K562 (cell line): ENCODE measurements at regions not wholly inside any gene's neighbourhood (a gene's known extent, or its start where the extent isn't known, plus 50 kb on each side); places are given as distances from the start of the nearest gene placed in this dataset.
"Not testable (repeated sequence)": the region's sequence is repeated elsewhere in the genome, so short reads cannot be mapped to it uniquely, and the experiment has no call there.

Experiments
- ATAC-seq: fragments of 200-7000 bp; cut with Tn5 transposase; 3 replicates; pipeline ENCODE4 v1.9.1; 2020; ENCODE audit warnings: moderate library complexity
- BruUV-seq: library from RNA; stranded (reverse); fragments of 400-500 nt; replicated peaks from 2 replicates; lab custom pipeline; 2021; lab: Mats Ljungman, UMichigan
- CTCF ChIA-PET: fragments of 300-600 bp; formaldehyde crosslinking; extraction: SDS; loops from one replicate; lab custom pipeline; 2021; ENCODE audit warnings: low intra/inter-chr PET ratio; lab: Yijun Ruan, JAX
- POLR2A ChIA-PET: fragments of 300-600, 350-650 bp; sonication (Branson Sonifier 250); formaldehyde crosslinking; extraction: SDS; loops from one replicate; lab custom pipeline; 2021; ENCODE audit warnings: antibody characterized with exemption, inconsistent platforms; lab: Yijun Ruan, JAX
- DNase-seq, 4 experiments: peaks; one replicate each; pipeline versions ENCODE4 v3.0.0 to v3.0.0-alpha.2; 2011 to 2018; ENCODE audit warnings: low spot score in 3 of 4, mixed read lengths in 3 of 4; ENCODE audit errors: extremely low read depth in 1 of 4
- FAIRE-seq: peaks from 2 replicates; lab custom pipeline; 2011; peaks lifted over from hg19 to GRCh38; lab: Jason Lieb, UNC
- H2AFZ ChIP-seq: 2 replicates; pipeline ENCODE4 v1.6.0; 2011; ENCODE audit warnings: low read depth, low read length, control low read depth, inconsistent platforms
- H3K27ac ChIP-seq: fragments of 200-600 bp; 3 replicates; pipeline ENCODE4 v1.8.0; 2011; ENCODE audit warnings: low read depth, mild to moderate bottlenecking, control low read depth, inconsistent platforms, low read length, moderate library complexity, mixed read lengths; ENCODE audit errors: extremely low read depth
- H3K27me3 ChIP-seq, 2 experiments: fragments of 300-600 bp in 1 of 2; 2 replicates in 1 of 2; 3 replicates in 1 of 2; pipeline versions ENCODE4 v1.6.0 to v1.8.0; 2011; ENCODE audit warnings: inconsistent platforms in 2 of 2, low read length in 2 of 2, mild to moderate bottlenecking in 1 of 2, mixed read lengths in 1 of 2, moderate library complexity in 1 of 2; ENCODE audit not compliant: control insufficient read depth in 2 of 2, insufficient read depth in 2 of 2
- H3K36me3 ChIP-seq: fragments of 300-600 bp; 3 replicates; pipeline ENCODE4 v1.8.0; 2011; ENCODE audit warnings: mild to moderate bottlenecking, low read length, inconsistent platforms; ENCODE audit not compliant: control insufficient read depth, insufficient read depth
- H3K4me1 ChIP-seq, 2 experiments: fragments of 200-600 bp in 1 of 2; replicated peaks in 1 of 2; 2 replicates in 1 of 2; 3 replicates in 1 of 2; pipeline versions ENCODE4 v1.5.1 to v1.8.0; 2011; ENCODE audit warnings: inconsistent platforms in 2 of 2, low read length in 2 of 2, mild to moderate bottlenecking in 1 of 2, mixed read lengths in 1 of 2, moderate library complexity in 1 of 2; ENCODE audit not compliant: control insufficient read depth in 2 of 2, insufficient read depth in 2 of 2
- H3K4me2 ChIP-seq: 2 replicates; pipeline ENCODE4 v1.6.1; 2011; ENCODE audit warnings: low read length, control low read depth, inconsistent platforms, mixed read lengths; ENCODE audit not compliant: insufficient read depth
- H3K4me3 ChIP-seq: fragments of 200-600 bp; sonication (generic), shearing (Covaris generic); 2 replicates; pipeline ENCODE4 v1.5.1; 2016; ENCODE audit warnings: control low read depth, inconsistent platforms
- H3K79me2 ChIP-seq: fragments of 200-600 bp; 3 replicates; pipeline ENCODE4 v1.8.0; 2011; ENCODE audit warnings: low read length, inconsistent platforms; ENCODE audit not compliant: control insufficient read depth, insufficient read depth
- H3K9ac ChIP-seq, 2 experiments: 2 replicates each; pipeline versions ENCODE4 v1.6.0 to v1.6.1; 2011; ENCODE audit warnings: low read depth in 2 of 2, low read length in 2 of 2, control low read depth in 1 of 2, inconsistent platforms in 1 of 2, mild to moderate bottlenecking in 1 of 2, mixed read lengths in 1 of 2; ENCODE audit not compliant: insufficient read depth in 1 of 2
- H3K9me1 ChIP-seq: one replicate; pipeline ENCODE4 v1.6.0; 2011; ENCODE audit warnings: inconsistent platforms, mild to moderate bottlenecking, low read length, moderate library complexity; ENCODE audit not compliant: control insufficient read depth, insufficient read depth
- H3K9me3 ChIP-seq: replicated peaks from 2 replicates; pipeline ENCODE4 v1.5.1; 2011; ENCODE audit warnings: low read depth, low read length, inconsistent platforms; ENCODE audit not compliant: control insufficient read depth, insufficient read depth
- H4K20me1 ChIP-seq: replicated peaks from 2 replicates; pipeline ENCODE4 v1.6.1; 2011; ENCODE audit warnings: low read length, inconsistent platforms, mixed read lengths; ENCODE audit not compliant: control insufficient read depth, insufficient read depth
- CC2D1A ChIP-seq: fragments of 450-650 bp; IDR thresholded peaks from 2 replicates; pipeline ENCODE4 v1.6.1; 2017; ENCODE audit warnings: mild to moderate bottlenecking
- TAF7 ChIP-seq: fragments of 450-650 bp; IDR thresholded peaks from 2 replicates; pipeline ENCODE4 v1.6.1; 2016; ENCODE audit warnings: missing genetic modification characterization, missing compliant biosample characterization
- WGBS: fragments of 100-300 bp; shearing (Covaris generic); methylation state at CpG from one replicate; pipeline ENCODE4 v1.1.6; 2016; ENCODE audit warnings: low coverage, mixed read lengths; ENCODE audit not compliant: insufficient coverage; ENCODE audit errors: missing lambda C conversion rate; 5-methylcytosine and 5-hydroxymethylcytosine counted together
- in situ Hi-C: fragments of 300-500 bp; cut with MboI; formaldehyde crosslinking; loops from 4 replicates; pipeline ENCODE4 v1.15.0; 2018; ENCODE audit warnings: inconsistent platforms, mixed read lengths
- intact Hi-C: fragments of 100-400 bp; cut with micrococcal nuclease; formaldehyde crosslinking; loops from 2 replicates; pipeline ENCODE4 v1.14.2; 2022
- TF ChIP-seq, protein P1 (sequence below): IDR thresholded peaks from 3 replicates; pipeline ENCODE4 v1.6.1; 2011; ENCODE audit warnings: borderline replicate concordance, mild to moderate bottlenecking, moderate library complexity; ENCODE audit not compliant: insufficient read length; ENCODE audit errors: extremely low read depth
- TF ChIP-seq, protein P2 (sequence below), 2 experiments: fragments of 450-650 bp; IDR thresholded peaks; 2 replicates each; pipeline ENCODE4 v1.6.1; 2016; ENCODE audit warnings: mild to moderate bottlenecking in 2 of 2, borderline replicate concordance in 1 of 2, low read depth in 1 of 2, moderate library complexity in 1 of 2

DNA sequence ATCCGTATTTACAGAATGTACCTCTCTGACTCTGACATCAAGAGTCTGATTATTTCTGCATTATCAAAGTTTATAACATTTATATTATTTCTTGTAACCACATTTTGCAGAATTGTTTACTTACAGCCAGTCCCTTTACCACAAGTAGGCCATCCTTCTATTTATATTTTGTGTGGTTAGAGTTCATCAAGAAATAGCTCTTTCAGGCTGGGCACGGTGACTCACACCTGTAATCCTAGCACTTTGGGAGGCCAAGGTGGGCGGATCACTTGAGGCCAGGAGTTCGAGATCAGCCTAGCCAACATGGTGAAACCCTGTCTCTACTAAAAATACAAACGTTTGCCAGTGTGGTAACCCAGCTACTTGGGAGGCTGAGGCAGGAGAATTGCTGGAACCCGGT lies 86.3 kb upstream of the HCRTR2 start:
- H3K9ac ChIP-seq, in situ Hi-C loops, CTCF ChIA-PET, POLR2A ChIA-PET, H3K27ac ChIP-seq, H3K79me2 ChIP-seq, BruUV-seq, H3K4me1 ChIP-seq, H3K4me3 ChIP-seq, H3K27me3 ChIP-seq, H2AFZ ChIP-seq, H3K9me1 ChIP-seq, FAIRE-seq, H3K36me3 ChIP-seq, H3K9me3 ChIP-seq, H3K4me2 ChIP-seq, ATAC-seq, intact Hi-C loops, H4K20me1 ChIP-seq, DNase-seq: not testable (repeated sequence)
- WGBS: 0% methylated on average over 5 of the region's 6 CpGs

DNA sequence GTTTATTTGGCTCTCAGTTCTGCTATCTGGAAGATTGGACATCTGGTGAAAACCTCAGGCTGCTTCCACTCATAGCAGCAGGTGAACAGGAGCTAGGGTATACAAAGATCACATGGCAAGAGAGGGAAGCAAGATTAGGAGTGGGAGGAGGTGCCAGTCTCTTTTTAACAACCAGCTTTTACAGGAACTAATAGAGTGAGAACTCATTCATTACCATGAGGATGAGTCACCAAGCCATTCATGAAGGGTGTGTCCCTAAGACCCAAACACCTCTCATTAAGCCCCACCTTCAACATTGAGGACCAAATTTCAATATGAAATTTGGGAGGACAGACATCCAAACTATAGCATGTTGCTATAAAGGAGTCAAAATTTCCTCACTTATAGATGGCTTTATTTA lies 85.4 kb upstream of the HCRTR2 start:
- in situ Hi-C loops (no loop called here), intact Hi-C loops (no loop called here)
- Histone ChIP-seq H3K9me3 (peaks cover 2% of the 10 kb centered on the region; the same call in 1 of the 2 replicates), H3K4me3 (no peak overlapping the region), H3K4me1 (no peaks in the 10 kb centered on the region), H3K9ac (no peak overlapping the region), H2AFZ (no peak overlapping the region), H3K36me3 (no peaks in the 10 kb centered on the region), H3K27me3 (no peaks in the 10 kb centered on the region), H3K79me2 (no peaks in the 10 kb centered on the region), H3K27ac (no peak overlapping the region), H3K4me2 (no peak overlapping the region), H4K20me1 (no peaks in the 10 kb centered on the region), H3K9me1 (no peaks in the 10 kb centered on the region)
- BruUV-seq: no TSS peak
- no peak for ATAC-seq
- ChIA-PET CTCF (no interaction called here), POLR2A (no interaction called here)
- DNase-seq: no peak
- no peak for FAIRE-seq
- TF ChIP-seq, protein P1, sequence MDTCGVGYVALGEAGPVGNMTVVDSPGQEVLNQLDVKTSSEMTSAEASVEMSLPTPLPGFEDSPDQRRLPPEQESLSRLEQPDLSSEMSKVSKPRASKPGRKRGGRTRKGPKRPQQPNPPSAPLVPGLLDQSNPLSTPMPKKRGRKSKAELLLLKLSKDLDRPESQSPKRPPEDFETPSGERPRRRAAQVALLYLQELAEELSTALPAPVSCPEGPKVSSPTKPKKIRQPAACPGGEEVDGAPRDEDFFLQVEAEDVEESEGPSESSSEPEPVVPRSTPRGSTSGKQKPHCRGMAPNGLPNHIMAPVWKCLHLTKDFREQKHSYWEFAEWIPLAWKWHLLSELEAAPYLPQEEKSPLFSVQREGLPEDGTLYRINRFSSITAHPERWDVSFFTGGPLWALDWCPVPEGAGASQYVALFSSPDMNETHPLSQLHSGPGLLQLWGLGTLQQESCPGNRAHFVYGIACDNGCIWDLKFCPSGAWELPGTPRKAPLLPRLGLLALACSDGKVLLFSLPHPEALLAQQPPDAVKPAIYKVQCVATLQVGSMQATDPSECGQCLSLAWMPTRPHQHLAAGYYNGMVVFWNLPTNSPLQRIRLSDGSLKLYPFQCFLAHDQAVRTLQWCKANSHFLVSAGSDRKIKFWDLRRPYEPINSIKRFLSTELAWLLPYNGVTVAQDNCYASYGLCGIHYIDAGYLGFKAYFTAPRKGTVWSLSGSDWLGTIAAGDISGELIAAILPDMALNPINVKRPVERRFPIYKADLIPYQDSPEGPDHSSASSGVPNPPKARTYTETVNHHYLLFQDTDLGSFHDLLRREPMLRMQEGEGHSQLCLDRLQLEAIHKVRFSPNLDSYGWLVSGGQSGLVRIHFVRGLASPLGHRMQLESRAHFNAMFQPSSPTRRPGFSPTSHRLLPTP: no peak
- TF ChIP-seq TAF7 (tag): no peak
- TF ChIP-seq, protein P2, sequence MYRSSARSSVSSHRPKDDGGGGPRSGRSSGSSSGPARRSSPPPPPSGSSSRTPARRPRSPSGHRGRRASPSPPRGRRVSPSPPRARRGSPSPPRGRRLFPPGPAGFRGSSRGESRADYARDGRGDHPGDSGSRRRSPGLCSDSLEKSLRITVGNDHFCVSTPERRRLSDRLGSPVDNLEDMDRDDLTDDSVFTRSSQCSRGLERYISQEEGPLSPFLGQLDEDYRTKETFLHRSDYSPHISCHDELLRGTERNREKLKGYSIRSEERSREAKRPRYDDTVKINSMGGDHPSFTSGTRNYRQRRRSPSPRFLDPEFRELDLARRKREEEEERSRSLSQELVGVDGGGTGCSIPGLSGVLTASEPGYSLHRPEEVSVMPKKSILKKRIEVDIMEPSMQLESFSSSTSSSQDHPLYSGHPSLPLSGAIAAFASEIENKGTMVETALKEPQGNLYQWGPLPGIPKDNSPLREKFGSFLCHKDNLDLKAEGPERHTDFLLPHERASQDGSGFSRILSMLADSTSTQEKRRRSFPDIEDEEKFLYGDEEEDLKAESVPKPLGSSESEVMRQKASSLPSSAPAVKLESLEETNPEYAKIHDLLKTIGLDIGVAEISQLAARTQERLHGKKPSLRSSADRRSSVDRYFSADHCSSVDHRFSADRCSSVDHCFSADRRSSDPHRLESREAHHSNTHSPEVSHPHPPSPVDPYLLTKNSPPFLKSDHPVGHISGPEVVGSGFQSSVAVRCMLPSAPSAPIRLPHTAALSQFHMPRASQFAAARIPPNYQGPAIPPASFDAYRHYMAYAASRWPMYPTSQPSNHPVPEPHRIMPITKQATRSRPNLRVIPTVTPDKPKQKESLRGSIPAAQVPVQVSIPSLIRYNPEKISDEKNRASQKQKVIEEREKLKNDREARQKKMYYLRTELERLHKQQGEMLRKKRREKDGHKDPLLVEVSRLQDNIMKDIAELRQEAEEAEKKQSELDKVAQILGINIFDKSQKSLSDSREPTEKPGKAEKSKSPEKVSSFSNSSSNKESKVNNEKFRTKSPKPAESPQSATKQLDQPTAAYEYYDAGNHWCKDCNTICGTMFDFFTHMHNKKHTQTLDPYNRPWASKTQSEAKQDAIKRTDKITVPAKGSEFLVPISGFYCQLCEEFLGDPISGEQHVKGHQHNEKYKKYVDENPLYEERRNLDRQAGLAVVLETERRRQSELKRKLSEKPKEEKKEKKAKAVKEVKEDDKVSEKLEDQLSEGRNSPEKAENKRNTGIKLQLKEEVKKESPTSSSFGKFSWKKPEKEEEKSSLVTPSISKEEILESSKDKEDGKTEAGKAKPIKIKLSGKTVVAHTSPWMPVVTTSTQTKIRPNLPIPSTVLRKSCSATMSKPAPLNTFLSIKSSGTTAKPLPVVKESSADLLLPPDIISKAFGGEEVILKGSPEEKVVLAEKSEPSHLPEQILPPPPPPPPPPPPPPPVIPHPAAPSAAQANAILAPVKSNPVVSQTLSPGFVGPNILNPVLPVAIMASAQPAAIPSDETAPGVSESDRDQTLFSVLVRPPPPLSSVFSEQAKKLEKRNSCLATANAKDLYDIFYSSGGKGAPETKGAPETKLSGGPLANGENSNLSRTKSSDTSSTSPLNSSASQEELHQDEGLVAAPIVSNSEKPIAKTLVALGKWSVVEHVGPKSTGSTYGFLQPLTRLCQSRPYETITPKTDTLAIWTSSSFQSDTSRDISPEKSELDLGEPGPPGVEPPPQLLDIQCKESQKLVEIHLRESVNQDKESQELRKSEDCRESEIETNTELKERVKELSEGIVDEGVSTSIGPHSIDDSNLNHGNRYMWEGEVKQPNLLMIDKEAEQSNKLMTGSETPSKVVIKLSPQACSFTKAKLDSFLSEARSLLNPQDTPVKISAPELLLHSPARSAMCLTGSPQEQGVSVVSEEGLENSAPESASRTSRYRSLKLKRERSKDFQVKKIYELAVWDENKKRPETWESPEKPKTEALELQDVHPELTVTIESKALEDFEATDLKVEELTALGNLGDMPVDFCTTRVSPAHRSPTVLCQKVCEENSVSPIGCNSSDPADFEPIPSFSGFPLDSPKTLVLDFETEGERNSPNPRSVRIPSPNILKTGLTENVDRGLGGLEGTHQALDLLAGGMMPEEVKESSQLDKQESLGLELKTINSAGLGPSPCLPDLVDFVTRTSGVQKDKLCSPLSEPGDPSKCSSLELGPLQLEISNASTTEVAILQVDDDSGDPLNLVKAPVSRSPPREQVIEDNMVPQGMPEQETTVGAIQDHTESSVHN (IDR thresholded peaks at IDR 0.05; ENCODE audit: borderline replicate concordance in 1 of 2, low read depth in 1 of 2): no peak
- no peak for TF ChIP-seq CC2D1A
